B cell (primary cell): ENCODE measurements at regions not wholly inside any gene's neighbourhood (a gene's known extent, or its start where the extent isn't known, plus 50 kb on each side); places are given as distances from the start of the nearest gene placed in this dataset.

Experiments
- EZH2 ChIP-seq: IDR thresholded peaks from 2 replicates; pipeline ENCODE4 v1.6.1; 2012; ENCODE audit warnings: borderline replicate concordance, low read depth, mild to moderate bottlenecking, moderate library complexity, low read length; ENCODE audit not compliant: insufficient read depth, poor library complexity, severe bottlenecking
- TF ChIP-seq, protein P1 (sequence below): fragments of 200-600 bp; IDR thresholded peaks from one replicate; pipeline ENCODE4 v1.8.0; 2022; ENCODE audit warnings: antibody characterized with exemption, mild to moderate bottlenecking

DNA sequence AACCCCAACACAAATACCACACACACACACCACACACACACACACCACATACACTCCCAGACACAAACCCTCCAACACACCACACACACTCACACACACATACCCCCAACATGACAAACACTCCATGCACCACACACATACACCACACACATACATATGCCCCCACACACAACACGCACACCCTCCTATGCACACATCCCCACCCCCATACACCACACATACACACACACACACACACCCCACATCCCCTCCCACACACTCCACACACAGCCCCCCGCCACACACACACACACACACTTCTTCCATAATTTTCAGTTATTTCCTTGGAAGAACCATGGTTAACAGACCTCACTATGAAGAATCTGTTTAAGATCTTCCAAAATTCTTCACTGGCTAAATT, 173.5 kb upstream of the KCNIP4 start:
- TF ChIP-seq, protein P1, sequence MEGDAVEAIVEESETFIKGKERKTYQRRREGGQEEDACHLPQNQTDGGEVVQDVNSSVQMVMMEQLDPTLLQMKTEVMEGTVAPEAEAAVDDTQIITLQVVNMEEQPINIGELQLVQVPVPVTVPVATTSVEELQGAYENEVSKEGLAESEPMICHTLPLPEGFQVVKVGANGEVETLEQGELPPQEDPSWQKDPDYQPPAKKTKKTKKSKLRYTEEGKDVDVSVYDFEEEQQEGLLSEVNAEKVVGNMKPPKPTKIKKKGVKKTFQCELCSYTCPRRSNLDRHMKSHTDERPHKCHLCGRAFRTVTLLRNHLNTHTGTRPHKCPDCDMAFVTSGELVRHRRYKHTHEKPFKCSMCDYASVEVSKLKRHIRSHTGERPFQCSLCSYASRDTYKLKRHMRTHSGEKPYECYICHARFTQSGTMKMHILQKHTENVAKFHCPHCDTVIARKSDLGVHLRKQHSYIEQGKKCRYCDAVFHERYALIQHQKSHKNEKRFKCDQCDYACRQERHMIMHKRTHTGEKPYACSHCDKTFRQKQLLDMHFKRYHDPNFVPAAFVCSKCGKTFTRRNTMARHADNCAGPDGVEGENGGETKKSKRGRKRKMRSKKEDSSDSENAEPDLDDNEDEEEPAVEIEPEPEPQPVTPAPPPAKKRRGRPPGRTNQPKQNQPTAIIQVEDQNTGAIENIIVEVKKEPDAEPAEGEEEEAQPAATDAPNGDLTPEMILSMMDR, result no peak
- no peak for TF ChIP-seq EZH2
